Activated CD4-positive, alpha-beta T cell treated with anti-CD3 and anti-CD28 coated beads, Interleukin-2, amount 50 U/mL, for 16 hours (primary cell): ENCODE measurements at regions not wholly inside any gene's neighbourhood (a gene's known extent, or its start where the extent isn't known, plus 50 kb on each side); places are given as distances from the start of the nearest gene placed in this dataset.

ENCODE experiments used
- DNase-seq: peaks from one replicate; pipeline ENCODE4 v3.0.0-alpha.2; 2020

GRCh38 chr3:166186003-166186402 is 348.8 kb upstream of the BCHE start:
- DNase-seq, result peak; percentile 4

- no peak for DNase-seq
These were observed 339.9 kb upstream of the BCHE start for GRCh38 chr3:166177130-166177529.

- DNase-seq, result no peak
These were observed 334.5 kb upstream of the BCHE start for GRCh38 chr3:166171695-166172094.

- no peak for DNase-seq
These were observed 332.5 kb upstream of the BCHE start for GRCh38 chr3:166169681-166170080.

GRCh38 chr3:166127969-166128368 is 290.7 kb upstream of the BCHE start:
- no peak for DNase-seq

GRCh38 chr3:166125179-166125578 is 288.0 kb upstream of the BCHE start:
- no peak for DNase-seq

- no peak for DNase-seq
These were observed 286.4 kb upstream of the BCHE start for GRCh38 chr3:166123576-166123975.

GRCh38 chr3:166123088-166123487 is 285.9 kb upstream of the BCHE start:
- no peak for DNase-seq

- DNase-seq, result no peak
These were observed 280.8 kb upstream of the BCHE start for GRCh38 chr3:166118049-166118448.

- DNase-seq, result no peak
These were observed 277.2 kb upstream of the BCHE start for GRCh38 chr3:166114448-166114847.

- DNase-seq, result no peak
These were observed 274.3 kb upstream of the BCHE start for GRCh38 chr3:166111562-166111961.

- no peak for DNase-seq
These were observed 272.9 kb upstream of the BCHE start for GRCh38 chr3:166110102-166110501.

GRCh38 chr3:166104938-166105337 is 267.7 kb upstream of the BCHE start:
- DNase-seq, result no peak

- DNase-seq, result no peak
These were observed 263.5 kb upstream of the BCHE start for GRCh38 chr3:166100730-166101129.

GRCh38 chr3:166089575-166089974 is 252.4 kb upstream of the BCHE start:
- DNase-seq, result no peak

GRCh38 chr3:166085164-166085856 is 248.1 kb upstream of the BCHE start:
- DNase-seq, result no peak

- no peak for DNase-seq
These were observed 242.9 kb upstream of the BCHE start for GRCh38 chr3:166080096-166080495.

GRCh38 chr3:166071831-166072230 is 234.6 kb upstream of the BCHE start:
- DNase-seq, result no peak

GRCh38 chr3:166064476-166064875 is 227.3 kb upstream of the BCHE start:
- no peak for DNase-seq

GRCh38 chr3:166060789-166061479 is 223.7 kb upstream of the BCHE start:
- no peak for DNase-seq

GRCh38 chr3:166052440-166052839 is 215.2 kb upstream of the BCHE start:
- DNase-seq, result no peak

GRCh38 chr3:166029507-166029906 is 192.3 kb upstream of the BCHE start:
- no peak for DNase-seq

GRCh38 chr3:166013073-166013679 is 176.0 kb upstream of the BCHE start:
- DNase-seq, result peak; percentile 13

- DNase-seq, result no peak
These were observed 174.5 kb upstream of the BCHE start for GRCh38 chr3:166011771-166012170.
